HG03439 (cell line): ENCODE measurements at regions not wholly inside any gene's neighbourhood (a gene's known extent, or its start where the extent isn't known, plus 50 kb on each side); places are given as distances from the start of the nearest gene placed in this dataset.

ENCODE experiments used
- ATAC-seq: cut with Tn5 transposase; IDR thresholded peaks from one replicate; pipeline ENCODE4 v1.9.1; 2021; ENCODE audit warnings: mild to moderate bottlenecking, moderate library complexity; ENCODE audit not compliant: unreplicated experiment

GRCh38 chr2:12194968-12195367, 448.5 kb downstream of the LPIN1 start:
- ATAC-seq, result no peak

DNA sequence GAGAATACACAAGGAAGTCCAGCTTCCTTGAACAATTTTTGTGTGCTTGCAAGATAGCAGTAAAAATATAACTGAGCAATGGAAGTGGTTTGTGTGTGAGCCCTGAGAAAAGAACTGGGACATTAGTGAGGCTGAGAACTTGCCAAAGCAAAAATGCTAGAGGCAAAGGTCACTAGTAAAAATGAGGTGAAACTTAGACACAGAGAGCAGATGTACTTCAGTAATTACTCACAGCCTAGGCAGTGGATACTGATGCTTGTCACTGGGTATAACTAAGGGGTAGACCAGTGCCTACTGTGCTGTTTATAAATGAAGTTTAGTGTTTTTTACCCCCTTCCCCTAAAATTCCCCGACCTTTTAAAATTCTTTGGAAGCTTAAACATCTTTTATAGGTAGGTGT, 450.1 kb downstream of the LPIN1 start:
- ATAC-seq, result peak; percentile 77

- ATAC-seq, result no peak
Measured at GRCh38 chr2:12197133-12197532, 450.7 kb downstream of the LPIN1 start.

DNA sequence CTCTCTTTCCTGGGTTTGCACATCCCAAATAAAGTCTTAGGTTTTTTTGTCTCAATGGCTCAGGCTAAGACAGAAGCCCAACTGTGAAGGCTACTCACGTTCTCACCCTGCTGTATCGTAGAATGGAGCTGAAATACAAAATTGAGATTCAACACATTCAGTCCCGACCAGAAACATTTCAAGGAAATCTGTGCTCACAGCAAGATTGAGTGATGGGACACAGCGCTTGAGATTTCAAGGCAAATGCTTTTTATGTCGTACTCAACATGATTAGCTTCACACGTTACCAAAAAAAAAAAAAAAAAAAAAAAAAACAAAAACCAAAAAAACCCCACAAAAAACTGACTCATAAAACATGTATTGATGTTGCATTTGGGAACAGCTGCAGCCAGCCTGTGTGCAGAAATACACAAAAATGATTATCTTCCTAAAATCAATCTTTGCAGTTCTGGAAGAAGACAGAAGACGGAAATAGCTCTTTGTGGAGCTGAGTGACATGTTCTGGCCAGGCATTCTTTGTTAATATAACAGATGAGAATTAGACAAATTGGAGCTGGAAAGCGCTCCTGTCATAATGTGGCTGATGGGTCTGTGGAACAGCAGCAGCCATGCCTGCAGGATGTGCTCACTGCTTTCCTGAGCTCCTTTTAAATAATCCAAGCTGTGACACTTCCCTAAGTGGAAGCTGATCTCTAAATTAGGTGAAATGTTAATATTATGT, 453.2 kb downstream of the LPIN1 start:
- ATAC-seq, result no peak

DNA sequence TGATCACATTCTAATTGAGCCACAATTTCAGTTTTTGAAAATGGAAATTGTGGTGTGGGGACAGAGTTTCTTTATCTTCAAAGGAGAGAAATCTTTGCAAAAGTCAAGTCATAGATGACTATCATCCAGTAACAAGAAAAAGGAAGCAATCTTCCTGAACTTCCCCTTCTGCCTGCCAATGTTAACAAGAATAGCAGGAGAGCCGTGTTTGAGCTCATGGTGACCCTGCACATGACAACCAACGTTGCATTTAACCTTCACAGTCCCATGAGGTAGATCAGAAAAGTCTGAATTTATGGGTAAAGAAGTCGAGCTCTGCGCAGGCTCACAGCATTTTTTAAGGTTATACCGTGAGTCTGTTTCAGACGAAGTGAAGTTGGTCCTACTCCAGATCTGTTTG, 454.9 kb downstream of the LPIN1 start:
- ATAC-seq, result no peak

DNA sequence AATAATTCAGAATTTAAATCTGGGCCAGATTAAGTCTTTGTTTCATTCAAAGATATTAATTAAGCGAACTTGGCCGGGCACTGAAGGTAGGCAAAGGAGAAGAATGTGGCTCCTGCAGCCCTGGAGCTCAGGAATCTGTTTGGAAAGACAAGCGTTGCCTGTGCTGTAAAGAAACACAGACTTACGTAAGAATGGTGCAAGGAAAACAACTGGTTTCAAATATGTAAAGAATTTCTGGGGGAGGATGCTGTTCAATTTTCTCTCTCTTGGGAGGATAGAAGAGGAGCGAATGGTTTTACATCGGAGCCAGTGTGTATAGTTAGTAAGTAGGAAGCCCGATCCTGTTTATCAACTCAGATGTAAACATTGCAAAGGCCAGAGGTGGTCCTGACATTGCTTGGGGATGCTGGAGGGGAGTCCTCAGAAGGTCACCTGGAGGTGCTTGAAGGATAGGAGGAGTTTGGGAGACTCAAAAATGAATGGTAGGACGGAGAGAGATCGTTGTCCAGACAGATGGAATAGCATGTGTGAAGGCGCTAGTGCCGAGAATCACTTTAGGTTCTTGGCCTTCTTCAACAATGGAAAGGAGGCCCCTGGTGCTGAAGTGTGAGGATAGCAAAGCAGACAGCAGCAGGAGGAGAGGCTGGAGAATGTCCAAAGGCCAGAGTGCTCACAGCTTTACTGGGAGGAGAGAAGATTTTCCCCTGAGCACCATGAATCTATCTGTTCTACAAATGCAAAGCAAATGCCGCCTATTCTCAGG, 456.1 kb downstream of the LPIN1 start:
- ATAC-seq, result no peak

DNA sequence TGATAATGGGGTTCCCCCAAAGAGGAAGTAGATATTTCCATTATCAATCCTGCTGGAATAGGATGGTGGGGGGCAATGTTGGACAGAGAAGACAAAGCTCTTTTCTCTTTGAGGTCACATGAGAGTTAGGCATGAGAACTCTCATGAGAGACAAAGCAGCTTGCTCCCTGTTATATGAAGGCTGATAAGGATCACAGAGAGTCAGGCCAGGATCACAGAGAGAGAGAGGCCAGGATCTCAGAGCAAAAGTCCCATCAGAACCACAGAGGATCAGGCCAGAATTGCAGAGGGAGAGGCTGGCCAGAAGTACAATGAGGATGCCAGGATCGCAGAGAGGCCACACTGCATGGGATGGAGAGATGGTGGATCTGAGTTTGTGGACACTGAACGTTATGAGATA, 457.1 kb downstream of the LPIN1 start:
- ATAC-seq, result no peak

DNA sequence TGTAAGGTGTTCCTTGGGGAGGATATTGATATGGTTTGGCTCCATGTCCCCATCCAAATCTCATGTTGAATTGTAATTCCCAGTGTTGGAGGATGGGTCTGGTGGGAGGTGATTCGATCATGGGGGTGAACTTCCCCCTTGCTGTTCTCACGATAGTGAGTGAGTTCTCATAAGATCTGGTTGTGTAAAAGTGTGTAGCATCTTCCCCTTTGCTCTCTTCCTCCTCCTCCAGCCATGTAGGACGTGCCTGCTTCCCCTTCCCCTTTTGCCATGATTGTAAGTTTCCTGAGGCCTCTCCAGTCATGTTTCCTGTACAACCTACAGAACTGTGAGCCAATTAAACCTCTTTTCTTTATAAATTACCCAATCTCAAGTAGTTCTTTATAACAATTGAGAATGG, 458.7 kb downstream of the LPIN1 start:
- no peak for ATAC-seq

- no peak for ATAC-seq
Measured at GRCh38 chr2:12207491-12207890, 461.1 kb downstream of the LPIN1 start.

DNA sequence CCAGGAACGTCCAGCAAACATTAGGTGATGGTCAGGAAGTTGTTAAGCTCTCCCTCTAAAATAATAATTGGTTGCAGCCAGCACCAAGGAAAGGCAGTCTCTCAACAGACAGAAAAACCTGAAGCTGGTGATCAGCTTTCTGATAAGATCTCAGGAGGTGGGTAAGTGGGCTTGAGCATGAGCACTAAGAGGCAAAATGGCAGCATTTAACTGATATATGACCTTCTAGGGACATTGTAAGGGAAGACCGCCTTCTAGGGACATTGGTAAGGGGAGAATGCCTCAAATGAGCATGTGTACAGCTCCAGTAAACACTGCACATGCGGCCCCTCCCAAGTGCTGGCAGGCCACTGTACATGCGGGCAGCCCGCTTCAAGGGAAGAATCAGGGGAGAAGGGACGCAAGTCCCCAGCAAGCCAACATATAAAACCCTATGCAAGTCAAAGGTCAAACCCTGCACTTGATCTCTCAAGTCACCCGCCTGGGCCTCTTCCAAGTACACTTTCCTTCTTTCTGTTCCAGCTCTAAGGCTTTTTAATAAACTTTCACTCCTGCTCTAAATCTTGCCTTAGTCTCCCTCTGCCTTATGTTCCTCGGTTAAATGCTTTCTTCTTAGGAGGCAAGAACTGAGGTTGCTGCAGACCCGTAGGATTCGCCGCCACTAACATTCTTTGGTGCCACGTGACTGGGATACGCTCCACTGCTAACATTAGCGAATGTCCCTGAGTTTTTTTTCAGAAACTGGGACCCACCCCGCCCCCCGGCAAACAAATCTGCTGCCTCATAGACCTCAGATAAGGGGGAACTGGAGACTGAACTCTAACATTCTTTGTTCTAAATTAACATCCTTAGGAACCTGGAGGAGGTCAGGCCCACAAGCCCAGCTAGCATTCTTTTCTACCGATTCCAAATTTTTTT, 463.8 kb downstream of the LPIN1 start:
- ATAC-seq, result no peak

DNA sequence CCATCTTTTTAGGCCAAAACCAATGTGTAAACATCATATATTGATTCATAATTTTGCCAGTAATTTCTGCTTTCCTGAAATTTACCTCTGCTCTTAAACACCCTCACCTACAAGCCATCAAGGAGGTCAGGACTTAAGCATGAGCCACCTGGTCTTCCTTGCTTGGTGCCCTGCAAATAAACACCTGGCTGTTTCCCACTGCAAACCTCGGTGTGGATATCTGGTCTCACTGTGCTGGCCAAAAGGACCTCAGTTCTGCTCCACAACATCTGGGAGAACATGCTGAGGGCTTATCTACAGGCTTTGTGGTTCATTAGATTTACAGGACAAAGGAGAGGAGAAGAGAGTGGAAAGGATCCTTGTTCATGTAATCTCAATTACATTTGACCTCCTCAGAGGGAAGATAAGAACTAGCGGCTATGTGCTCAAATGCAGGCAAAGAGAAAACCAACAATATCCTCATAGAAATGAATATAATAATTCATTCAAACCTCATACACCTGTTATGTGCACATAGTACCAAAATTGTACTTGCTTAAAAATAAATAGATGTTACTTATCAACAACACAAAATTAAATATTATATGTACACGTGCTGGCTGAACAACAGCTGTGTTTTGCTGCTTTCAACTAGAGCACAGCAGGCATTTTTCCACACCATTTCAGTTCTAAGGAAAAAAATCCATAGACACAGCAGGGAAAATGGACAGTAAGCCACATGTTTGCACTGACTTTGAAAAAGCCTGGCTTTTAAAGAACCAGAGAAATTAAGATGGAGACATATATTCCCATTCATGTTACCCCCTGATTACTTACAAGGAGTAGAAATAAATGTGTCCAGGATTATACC, 465.1 kb downstream of the LPIN1 start:
- ATAC-seq, result no peak

DNA sequence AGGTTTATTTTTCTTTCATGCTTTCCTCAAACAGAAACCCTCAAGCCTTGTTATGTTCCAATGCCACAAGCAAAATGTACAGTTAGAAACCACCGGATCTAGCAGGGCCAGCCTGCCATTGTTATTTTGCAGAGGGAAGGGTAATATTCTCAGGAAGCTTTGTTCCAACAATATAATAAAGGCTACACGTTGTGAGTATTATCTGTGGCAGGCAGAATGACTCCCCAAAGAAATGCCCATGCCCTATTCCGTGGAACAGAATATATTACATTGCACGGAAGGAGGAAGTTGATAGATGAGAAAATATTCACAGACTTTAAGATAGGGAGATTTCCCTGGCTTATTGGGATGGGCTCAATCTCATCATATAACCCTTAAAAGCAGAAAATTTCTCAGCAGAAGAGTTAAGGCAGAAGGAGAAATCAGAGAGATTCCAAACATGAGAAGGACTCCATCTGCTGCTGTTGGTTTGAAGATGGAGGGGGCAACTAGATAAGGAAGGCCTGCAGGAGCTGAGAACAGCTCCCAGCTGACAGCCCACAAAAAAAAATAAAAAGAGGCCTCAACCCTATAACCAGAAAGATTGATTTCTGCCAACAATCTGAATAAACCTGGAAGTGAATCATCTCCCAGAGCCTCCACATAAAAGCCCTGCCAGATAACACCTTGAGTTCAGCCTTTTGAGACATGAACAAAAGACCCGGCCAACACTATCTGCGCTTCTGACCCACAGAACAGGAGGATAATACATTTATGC, 466.6 kb downstream of the LPIN1 start:
- no peak for ATAC-seq

DNA sequence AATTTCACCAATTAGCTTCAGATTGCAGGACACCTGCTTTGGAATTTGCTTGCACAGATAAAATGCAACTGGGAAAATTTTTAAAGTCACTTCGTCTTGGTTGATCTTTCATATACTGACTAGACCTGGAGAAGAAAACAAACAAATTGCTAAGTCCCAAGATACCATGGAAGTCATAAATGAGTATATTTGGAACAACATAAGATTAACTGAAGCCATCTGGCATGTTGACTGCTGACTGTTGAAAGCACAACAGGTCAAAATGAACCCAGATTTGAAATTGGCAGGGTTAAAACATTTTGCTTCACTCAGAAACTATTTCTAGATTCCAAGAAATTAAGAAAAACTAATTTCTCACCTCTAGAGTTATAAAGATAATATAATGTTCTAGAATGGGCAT, 470.7 kb downstream of the LPIN1 start:
- no peak for ATAC-seq

DNA sequence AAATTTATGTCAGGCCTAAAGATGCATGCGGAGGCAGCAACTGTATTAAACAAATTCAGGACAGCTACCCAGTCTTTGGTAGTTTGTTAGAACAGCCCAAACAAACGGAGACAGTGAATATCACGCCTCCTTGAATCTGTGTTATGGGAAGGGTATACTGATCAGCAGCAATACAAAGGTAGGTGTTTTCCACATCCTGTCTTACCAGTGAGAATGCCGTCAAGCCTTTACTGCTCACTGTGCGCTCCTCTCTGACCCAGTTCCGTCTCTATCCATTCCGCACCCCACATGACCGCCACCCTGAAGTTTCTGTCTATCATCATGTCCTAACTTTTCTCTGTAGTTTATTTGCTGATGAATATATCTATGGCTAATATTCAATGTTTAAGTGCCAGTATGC, 473.3 kb downstream of the LPIN1 start:
- no peak for ATAC-seq

GRCh38 chr2:12221584-12221983, 475.2 kb downstream of the LPIN1 start:
- ATAC-seq, result no peak

- no peak for ATAC-seq
Measured at GRCh38 chr2:12222554-12222953, 476.1 kb downstream of the LPIN1 start.

- ATAC-seq, result no peak
Measured at GRCh38 chr2:12223732-12224131, 477.3 kb downstream of the LPIN1 start.

DNA sequence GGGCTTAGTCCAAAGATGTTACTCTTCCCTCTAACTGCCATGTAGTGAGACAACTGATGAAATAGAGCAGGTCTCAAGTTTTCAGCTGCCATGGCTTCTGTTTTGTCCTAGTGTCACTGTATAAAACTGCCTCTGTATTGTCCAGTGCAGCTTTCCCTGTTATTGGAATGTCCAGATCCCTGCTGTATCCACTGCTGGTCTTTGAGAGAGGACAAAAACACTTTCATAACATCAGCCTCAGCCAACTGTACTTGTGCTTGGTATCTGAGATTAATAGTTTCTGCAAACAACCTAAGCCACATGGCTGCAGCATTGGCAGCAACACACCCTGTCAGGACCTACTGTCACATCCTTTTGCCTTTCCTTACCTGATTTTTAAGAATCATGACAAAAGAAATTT, 480.2 kb downstream of the LPIN1 start:
- ATAC-seq, result no peak

GRCh38 chr2:12227941-12228608, 481.6 kb downstream of the LPIN1 start:
- ATAC-seq, result no peak
